Brain microvascular endothelial cell (primary cell): ENCODE measurements at regions not wholly inside any gene's neighbourhood (a gene's known extent, or its start where the extent isn't known, plus 50 kb on each side); places are given as distances from the start of the nearest gene placed in this dataset.

ENCODE experiments used
- DNase-seq: peaks from one replicate; pipeline ENCODE4 v3.0.0-alpha.2; 2020
- H3K27ac ChIP-seq: fragments of 250-450 bp; sonication (Bioruptor Pico); 2 replicates; pipeline ENCODE4 v1.5.1; 2020; ENCODE audit warnings: mild to moderate bottlenecking, moderate library complexity
- H3K27me3 ChIP-seq: fragments of 250-450 bp; sonication (Bioruptor Pico); replicated peaks from 2 replicates; pipeline ENCODE4 v1.5.1; 2020; ENCODE audit warnings: mild to moderate bottlenecking
- H3K36me3 ChIP-seq: fragments of 250-450 bp; sonication (Bioruptor Pico); replicated peaks from 2 replicates; pipeline ENCODE4 v1.5.1; 2020; ENCODE audit warnings: mild to moderate bottlenecking
- H3K4me3 ChIP-seq: 2 replicates; pipeline ENCODE4 v1.5.1; 2011; ENCODE audit warnings: low read depth, mild to moderate bottlenecking, control low read depth, low read length, moderate library complexity
- in situ Hi-C: cut with HindIII; loops from 2 replicates; pipeline ENCODE4 v1.10.0; 2017; ENCODE audit warnings: low sequenced_read_pairs, low pct_ligation_motif_present
- TF ChIP-seq, protein P1 (sequence below): IDR thresholded peaks from 2 replicates; pipeline ENCODE4 v1.5.1; 2011; ENCODE audit warnings: low read depth, mild to moderate bottlenecking, moderate library complexity, low read length, control low read depth, inconsistent platforms; ENCODE audit errors: missing control alignments

- TF ChIP-seq, protein P1, sequence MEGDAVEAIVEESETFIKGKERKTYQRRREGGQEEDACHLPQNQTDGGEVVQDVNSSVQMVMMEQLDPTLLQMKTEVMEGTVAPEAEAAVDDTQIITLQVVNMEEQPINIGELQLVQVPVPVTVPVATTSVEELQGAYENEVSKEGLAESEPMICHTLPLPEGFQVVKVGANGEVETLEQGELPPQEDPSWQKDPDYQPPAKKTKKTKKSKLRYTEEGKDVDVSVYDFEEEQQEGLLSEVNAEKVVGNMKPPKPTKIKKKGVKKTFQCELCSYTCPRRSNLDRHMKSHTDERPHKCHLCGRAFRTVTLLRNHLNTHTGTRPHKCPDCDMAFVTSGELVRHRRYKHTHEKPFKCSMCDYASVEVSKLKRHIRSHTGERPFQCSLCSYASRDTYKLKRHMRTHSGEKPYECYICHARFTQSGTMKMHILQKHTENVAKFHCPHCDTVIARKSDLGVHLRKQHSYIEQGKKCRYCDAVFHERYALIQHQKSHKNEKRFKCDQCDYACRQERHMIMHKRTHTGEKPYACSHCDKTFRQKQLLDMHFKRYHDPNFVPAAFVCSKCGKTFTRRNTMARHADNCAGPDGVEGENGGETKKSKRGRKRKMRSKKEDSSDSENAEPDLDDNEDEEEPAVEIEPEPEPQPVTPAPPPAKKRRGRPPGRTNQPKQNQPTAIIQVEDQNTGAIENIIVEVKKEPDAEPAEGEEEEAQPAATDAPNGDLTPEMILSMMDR, result no peak
- Histone ChIP-seq H3K36me3 (no peaks in the 10 kb centered on the region), H3K27ac (no peak overlapping the region), H3K4me3 (no peak overlapping the region), H3K27me3 (no peaks in the 10 kb centered on the region)
- in situ Hi-C loops, result no loop called here
- DNase-seq, result no peak
Observed at GRCh38 chr2:196241175-196241574, 69.8 kb upstream of the STK17B start.

GRCh38 chr2:196242131-196242620 lies 70.8 kb upstream of the STK17B start:
- Histone ChIP-seq H3K27me3 (no peaks in the 10 kb centered on the region), H3K4me3 (no peak overlapping the region), H3K36me3 (no peaks in the 10 kb centered on the region), H3K27ac (no peak overlapping the region)
- DNase-seq, result no peak
- TF ChIP-seq, protein P1, result no peak
- in situ Hi-C loops, result no loop called here

- no peak for DNase-seq
- in situ Hi-C loops, result no loop called here
- Histone ChIP-seq H3K4me3 (no peak overlapping the region), H3K36me3 (no peaks in the 10 kb centered on the region), H3K27me3 (no peaks in the 10 kb centered on the region), H3K27ac (peak overlapping the region; percentile 9)
- TF ChIP-seq, protein P1, result no peak
Observed at GRCh38 chr2:196244516-196244915, 73.1 kb upstream of the STK17B start.

DNA sequence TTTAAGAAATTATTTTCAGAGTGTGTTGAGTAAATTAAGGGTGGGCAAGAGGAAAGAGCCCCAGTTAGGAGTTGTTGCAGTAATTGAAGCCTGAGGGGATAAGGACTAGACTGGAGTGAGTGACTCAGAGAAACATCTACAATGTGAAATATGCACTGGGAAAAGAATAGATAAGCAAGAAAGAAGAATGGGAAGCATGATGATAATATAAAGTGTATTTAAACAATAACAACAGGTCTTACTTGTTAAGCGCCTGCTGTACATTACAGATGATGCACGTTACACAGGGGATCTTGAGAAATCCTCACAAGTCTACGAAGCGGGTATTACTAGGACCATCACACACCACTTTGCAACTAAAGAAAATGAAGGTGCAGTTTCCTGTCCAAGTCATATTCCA lies 73.6 kb upstream of the STK17B start:
- DNase-seq, result no peak
- Histone ChIP-seq H3K27ac (peak overlapping the region; percentile 3), H3K4me3 (no peak overlapping the region), H3K27me3 (no peaks in the 10 kb centered on the region), H3K36me3 (no peaks in the 10 kb centered on the region)
- TF ChIP-seq, protein P1, result no peak
- in situ Hi-C loops, result no loop called here

DNA sequence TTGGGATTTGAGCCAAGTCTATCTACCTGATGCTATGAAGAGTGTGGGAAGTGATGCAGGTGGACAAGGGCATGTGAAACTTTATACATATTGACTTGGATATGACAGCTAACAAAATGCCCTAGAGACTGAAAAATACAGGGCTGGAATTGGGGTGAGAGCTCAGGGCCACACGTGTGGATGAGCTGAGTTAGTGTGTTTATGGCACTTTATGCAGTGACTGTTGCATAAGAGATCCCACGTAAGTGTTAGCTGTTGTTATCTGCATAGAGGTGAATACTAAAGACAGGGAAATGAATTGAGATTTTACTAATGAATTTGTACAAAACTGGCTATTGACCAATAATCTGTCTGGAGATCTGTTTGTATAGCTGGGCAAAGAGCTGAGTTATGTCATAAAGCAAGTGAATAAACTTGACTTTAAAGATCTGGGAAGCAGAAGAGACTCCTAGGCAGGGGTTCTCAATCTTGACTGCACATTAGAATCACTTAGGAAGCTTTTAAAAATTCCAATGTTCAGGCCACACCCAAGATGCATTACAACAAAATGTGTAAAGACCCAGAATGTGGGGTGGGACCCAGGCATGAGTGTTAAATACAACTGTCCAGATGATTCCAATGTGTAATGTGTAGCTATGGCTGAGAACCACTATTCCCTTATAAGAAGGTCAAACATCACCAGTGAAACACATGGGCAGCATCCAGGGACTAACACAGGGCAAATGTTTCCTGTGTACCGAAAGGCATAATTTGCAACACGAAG lies 74.2 kb upstream of the STK17B start:
- in situ Hi-C loops, result no loop called here
- Histone ChIP-seq H3K36me3 (no peaks in the 10 kb centered on the region), H3K27me3 (no peaks in the 10 kb centered on the region), H3K4me3 (no peak overlapping the region), H3K27ac (peak overlapping the region; percentile 3)
- DNase-seq, result no peak
- TF ChIP-seq, protein P1, result no peak
